Hepatocyte (in vitro differentiated cells): ENCODE measurements at regions not wholly inside any gene's neighbourhood (a gene's known extent, or its start where the extent isn't known, plus 50 kb on each side); places are given as distances from the start of the nearest gene placed in this dataset.

ENCODE experiments used
- DNase-seq: peaks from one replicate; pipeline ENCODE4 v3.0.0-alpha.2; 2016; ENCODE audit warnings: low spot score
- H2AFZ ChIP-seq: fragments of 200-600 bp; sonication (generic); 2 replicates; pipeline ENCODE4 v1.6.0; 2016; ENCODE audit warnings: antibody characterized with exemption, mild to moderate bottlenecking
- H3K27ac ChIP-seq: fragments of 200-600 bp; sonication (generic); 2 replicates; pipeline ENCODE4 v1.5.1; 2016; ENCODE audit warnings: mild to moderate bottlenecking
- H3K27me3 ChIP-seq: fragments of 200-600 bp; sonication (generic); 2 replicates; pipeline ENCODE4 v1.6.1; 2016
- H3K36me3 ChIP-seq: fragments of 200-600 bp; sonication (generic); replicated peaks from 2 replicates; pipeline ENCODE4 v1.5.1; 2016; ENCODE audit warnings: low read depth; ENCODE audit not compliant: insufficient read depth
- H3K4me1 ChIP-seq: fragments of 200-600 bp; sonication (generic); 2 replicates; pipeline ENCODE4 v1.5.1; 2016; ENCODE audit warnings: mild to moderate bottlenecking, moderate library complexity; ENCODE audit not compliant: insufficient read depth
- H3K4me2 ChIP-seq: fragments of 200-600 bp; sonication (generic); 2 replicates; pipeline ENCODE4 v1.6.0; 2016
- H3K4me3 ChIP-seq: fragments of 200-600 bp; sonication (generic); 2 replicates; pipeline ENCODE4 v1.5.1; 2016; ENCODE audit warnings: mild to moderate bottlenecking
- H3K79me2 ChIP-seq: fragments of 200-600 bp; sonication (generic); 2 replicates; pipeline ENCODE4 v1.6.0; 2017; ENCODE audit warnings: mild to moderate bottlenecking
- H3K9me2 ChIP-seq: fragments of 200-600 bp; sonication (generic); replicated peaks from 2 replicates; pipeline ENCODE4 v1.6.0; 2017; ENCODE audit warnings: mild to moderate bottlenecking; ENCODE audit not compliant: insufficient read depth
- H3K9me3 ChIP-seq: fragments of 200-600 bp; sonication (generic); 2 replicates; pipeline ENCODE4 v1.5.1; 2016; ENCODE audit warnings: low read depth, mild to moderate bottlenecking
- H4K20me1 ChIP-seq: fragments of 200-600 bp; sonication (generic); 2 replicates; pipeline ENCODE4 v1.6.0; 2016; ENCODE audit warnings: mild to moderate bottlenecking; ENCODE audit not compliant: insufficient read depth, poor library complexity, severe bottlenecking
- EZH2 ChIP-seq: fragments of 200-600 bp; sonication (generic); IDR thresholded peaks from 2 replicates; pipeline ENCODE4 v1.6.1; 2016; ENCODE audit warnings: antibody characterized with exemption, mild to moderate bottlenecking, borderline replicate concordance
- EZH2phosphoT487 ChIP-seq: fragments of 200-600 bp; sonication (generic); IDR thresholded peaks from one replicate; pipeline ENCODE4 v1.6.1; 2018; ENCODE audit warnings: antibody characterized with exemption, mild to moderate bottlenecking, low read depth, moderate library complexity; ENCODE audit not compliant: unreplicated experiment, severe bottlenecking
- WGBS: methylation state at CpG from one replicate; pipeline ENCODE4 v1.1.6; 2016; ENCODE audit warnings: low lambda C conversion rate; ENCODE audit errors: missing lambda C conversion rate; 5-methylcytosine and 5-hydroxymethylcytosine counted together
- TF ChIP-seq, protein P1 (sequence below): fragments of 200-600 bp; sonication (generic); IDR thresholded peaks from 2 replicates; pipeline ENCODE4 v1.5.1; 2016; ENCODE audit warnings: antibody characterized with exemption, mild to moderate bottlenecking; ENCODE audit not compliant: poor library complexity

DNA sequence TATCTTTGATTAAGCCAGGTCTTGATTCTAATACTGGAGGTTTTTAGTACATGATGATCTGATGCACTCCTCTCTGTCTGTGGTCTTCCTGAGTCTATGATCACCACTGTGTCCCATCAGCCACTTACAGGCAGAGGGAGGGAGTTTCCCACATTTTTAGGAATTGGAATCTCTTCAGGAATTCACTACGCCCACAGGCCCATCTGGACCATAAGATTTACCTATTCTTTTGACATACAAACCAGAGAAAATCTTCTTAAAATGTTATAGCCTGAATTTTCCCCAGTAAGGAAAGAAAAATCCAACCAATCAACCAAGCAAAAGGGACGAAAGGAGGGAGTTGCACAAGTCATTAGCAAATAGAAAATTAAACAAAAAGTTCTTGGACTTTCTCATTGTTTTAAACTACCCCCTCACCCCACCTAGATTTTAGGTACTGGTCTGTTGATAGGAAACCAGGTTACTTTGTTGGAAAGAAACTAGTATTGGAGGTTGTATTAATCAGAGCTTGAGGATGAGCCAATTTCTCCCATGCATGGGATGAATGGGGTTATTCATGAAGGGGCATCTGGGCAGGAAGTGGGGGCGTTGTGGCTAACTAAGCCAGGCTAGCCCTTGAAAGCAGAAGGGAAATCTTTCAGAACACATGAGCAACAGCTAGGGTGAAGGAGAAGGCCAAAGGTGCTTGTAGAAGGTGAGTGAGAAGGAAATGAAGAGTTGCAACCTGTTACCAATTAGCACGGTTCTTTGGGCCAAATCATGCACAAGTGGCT, 328.2 kb upstream of the MEX3C start:
- 89% methylated on average over 4 of the region's 4 CpGs for WGBS

DNA sequence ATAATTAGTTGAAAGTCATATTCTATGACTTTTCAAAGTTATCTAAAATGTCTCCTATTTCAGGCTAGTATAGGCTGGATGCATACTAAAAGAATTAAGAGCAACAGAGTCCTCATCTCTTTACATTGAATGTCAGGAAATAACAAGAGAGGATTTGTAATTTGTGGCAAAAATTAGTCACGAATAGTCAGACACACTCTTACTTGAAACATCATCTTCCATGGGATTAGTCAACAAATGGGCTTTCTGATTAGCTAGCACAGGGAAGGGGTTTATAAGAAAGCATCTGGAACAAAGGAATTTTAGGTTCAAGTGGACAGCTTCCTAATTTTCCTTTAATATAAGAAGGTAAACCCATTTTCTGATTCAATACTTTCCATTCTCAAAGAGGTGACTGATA, 330.3 kb upstream of the MEX3C start:
- Histone ChIP-seq H2AFZ (no peak overlapping the region), H3K36me3 (no peaks in the 10 kb centered on the region), H3K27ac (no peak overlapping the region), H3K79me2 (no peaks in the 10 kb centered on the region), H3K9me3 (no peaks in the 10 kb centered on the region), H3K4me3 (no peak overlapping the region), H3K27me3 (no peaks in the 10 kb centered on the region), H4K20me1 (no peaks in the 10 kb centered on the region), H3K4me1 (no peaks in the 10 kb centered on the region), H3K4me2 (no peak overlapping the region), H3K9me2 (no peaks in the 10 kb centered on the region)
- TF ChIP-seq EZH2phosphoT487 (no peak), EZH2 (no peak)
- TF ChIP-seq, protein P1, sequence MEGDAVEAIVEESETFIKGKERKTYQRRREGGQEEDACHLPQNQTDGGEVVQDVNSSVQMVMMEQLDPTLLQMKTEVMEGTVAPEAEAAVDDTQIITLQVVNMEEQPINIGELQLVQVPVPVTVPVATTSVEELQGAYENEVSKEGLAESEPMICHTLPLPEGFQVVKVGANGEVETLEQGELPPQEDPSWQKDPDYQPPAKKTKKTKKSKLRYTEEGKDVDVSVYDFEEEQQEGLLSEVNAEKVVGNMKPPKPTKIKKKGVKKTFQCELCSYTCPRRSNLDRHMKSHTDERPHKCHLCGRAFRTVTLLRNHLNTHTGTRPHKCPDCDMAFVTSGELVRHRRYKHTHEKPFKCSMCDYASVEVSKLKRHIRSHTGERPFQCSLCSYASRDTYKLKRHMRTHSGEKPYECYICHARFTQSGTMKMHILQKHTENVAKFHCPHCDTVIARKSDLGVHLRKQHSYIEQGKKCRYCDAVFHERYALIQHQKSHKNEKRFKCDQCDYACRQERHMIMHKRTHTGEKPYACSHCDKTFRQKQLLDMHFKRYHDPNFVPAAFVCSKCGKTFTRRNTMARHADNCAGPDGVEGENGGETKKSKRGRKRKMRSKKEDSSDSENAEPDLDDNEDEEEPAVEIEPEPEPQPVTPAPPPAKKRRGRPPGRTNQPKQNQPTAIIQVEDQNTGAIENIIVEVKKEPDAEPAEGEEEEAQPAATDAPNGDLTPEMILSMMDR, result no peak
- WGBS, result 92% methylated on average over 1 of the region's 1 CpG
- no peak for DNase-seq

More for the DNA sequence above, 328.2 kb upstream of the MEX3C start:
- Histone ChIP-seq H3K9me3 (no peaks in the 10 kb centered on the region), H3K9me2 (no peaks in the 10 kb centered on the region), H3K4me3 (no peak overlapping the region), H3K4me2 (no peak overlapping the region), H3K4me1 (no peaks in the 10 kb centered on the region), H3K36me3 (no peaks in the 10 kb centered on the region), H4K20me1 (no peaks in the 10 kb centered on the region), H2AFZ (no peak overlapping the region), H3K27me3 (no peaks in the 10 kb centered on the region), H3K79me2 (no peaks in the 10 kb centered on the region), H3K27ac (no peak overlapping the region)
- no peak for DNase-seq
- TF ChIP-seq, protein P1, result no peak
- no peak for TF ChIP-seq EZH2phosphoT487
- TF ChIP-seq EZH2, result no peak

DNA sequence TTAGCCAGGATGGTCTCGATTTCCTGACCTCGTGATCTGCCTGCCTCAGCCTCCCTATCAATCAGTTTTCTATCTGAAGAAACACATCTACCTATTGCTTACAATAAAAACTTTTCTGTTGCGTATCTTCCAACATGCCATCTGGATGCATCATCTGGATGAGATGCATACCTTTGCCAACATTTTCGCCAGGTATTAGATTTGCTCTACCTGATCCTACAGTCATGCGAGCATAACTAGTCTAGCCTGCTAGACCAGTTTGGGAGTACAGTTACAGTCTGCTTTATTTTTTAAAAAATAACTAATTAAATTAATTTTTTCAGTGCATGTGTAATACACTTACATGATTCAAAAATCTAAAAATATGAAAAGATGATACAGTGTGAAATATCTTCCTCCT, 334.0 kb upstream of the MEX3C start:
- no peak overlapping the region for H3K4me2 ChIP-seq
- no peak overlapping the region for H2AFZ ChIP-seq
- no peaks in the 10 kb centered on the region for H3K9me3 ChIP-seq
- H3K27ac ChIP-seq, result no peak overlapping the region
- no peak overlapping the region for H3K4me3 ChIP-seq
- no peak for TF ChIP-seq EZH2phosphoT487
- TF ChIP-seq, protein P1, result no peak
- no peak for TF ChIP-seq EZH2
- H3K79me2 ChIP-seq, result no peaks in the 10 kb centered on the region
- H3K4me1 ChIP-seq, result no peaks in the 10 kb centered on the region
- H3K27me3 ChIP-seq, result no peaks in the 10 kb centered on the region
- H3K36me3 ChIP-seq, result no peaks in the 10 kb centered on the region
- no peaks in the 10 kb centered on the region for H3K9me2 ChIP-seq
- no peak for DNase-seq
- 92% methylated on average over 5 of the region's 5 CpGs for WGBS
- no peaks in the 10 kb centered on the region for H4K20me1 ChIP-seq
